ENCODE measurements at regions not wholly inside any gene's neighbourhood (a gene's known extent, or its start where the extent isn't known, plus 50 kb on each side); places are given as distances from the start of the nearest gene placed in this dataset.

DNA sequence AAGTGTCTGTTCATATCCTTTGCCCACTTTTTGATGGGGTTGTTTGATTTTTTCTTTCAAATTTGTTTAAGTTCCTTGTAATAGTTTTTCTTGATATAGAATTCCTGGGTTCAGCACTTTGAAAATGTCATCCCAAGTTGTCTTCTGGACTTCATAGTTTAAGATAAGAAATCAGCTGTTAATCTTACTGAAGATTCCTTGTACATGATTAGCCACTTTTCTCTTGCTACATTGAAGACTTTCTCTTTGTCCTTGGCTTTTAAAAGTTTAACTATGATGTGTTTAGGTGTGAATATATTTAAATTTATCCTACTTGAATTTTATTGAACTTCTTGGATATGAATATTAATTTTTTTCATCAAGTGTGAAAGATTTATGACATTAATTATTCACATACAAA is 387.2 kb upstream of the CWC22 start:
- no peak for DNase-seq
- no peaks in the 10 kb centered on the region for H3K27me3 Mint-ChIP-seq (ENCODE audit: insufficient read depth)
- no peak overlapping the region for H3K4me3 Mint-ChIP-seq
- peaks cover 32% of the 10 kb centered on the region for H3K9me3 Mint-ChIP-seq
- peaks cover 23% of the 10 kb centered on the region for H3K9me3 ChIP-seq (ENCODE audit: control insufficient read depth, low read length)
- no peaks in the 10 kb centered on the region for H3K36me3 Mint-ChIP-seq (ENCODE audit: low read depth)
- H3K4me3 ChIP-seq (ENCODE audit: low read length): no peak overlapping the region
- no peak overlapping the region for H3K9ac ChIP-seq (ENCODE audit: extremely low read depth, low read length, poor library complexity, severe bottlenecking)
- H3K36me3 ChIP-seq (ENCODE audit: control insufficient read depth, insufficient read depth, low read length): no peaks in the 10 kb centered on the region
- TF ChIP-seq, protein P1, sequence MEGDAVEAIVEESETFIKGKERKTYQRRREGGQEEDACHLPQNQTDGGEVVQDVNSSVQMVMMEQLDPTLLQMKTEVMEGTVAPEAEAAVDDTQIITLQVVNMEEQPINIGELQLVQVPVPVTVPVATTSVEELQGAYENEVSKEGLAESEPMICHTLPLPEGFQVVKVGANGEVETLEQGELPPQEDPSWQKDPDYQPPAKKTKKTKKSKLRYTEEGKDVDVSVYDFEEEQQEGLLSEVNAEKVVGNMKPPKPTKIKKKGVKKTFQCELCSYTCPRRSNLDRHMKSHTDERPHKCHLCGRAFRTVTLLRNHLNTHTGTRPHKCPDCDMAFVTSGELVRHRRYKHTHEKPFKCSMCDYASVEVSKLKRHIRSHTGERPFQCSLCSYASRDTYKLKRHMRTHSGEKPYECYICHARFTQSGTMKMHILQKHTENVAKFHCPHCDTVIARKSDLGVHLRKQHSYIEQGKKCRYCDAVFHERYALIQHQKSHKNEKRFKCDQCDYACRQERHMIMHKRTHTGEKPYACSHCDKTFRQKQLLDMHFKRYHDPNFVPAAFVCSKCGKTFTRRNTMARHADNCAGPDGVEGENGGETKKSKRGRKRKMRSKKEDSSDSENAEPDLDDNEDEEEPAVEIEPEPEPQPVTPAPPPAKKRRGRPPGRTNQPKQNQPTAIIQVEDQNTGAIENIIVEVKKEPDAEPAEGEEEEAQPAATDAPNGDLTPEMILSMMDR (conservative IDR thresholded peaks at IDR 0.05): no peak
- H3K27ac ChIP-seq (ENCODE audit: low read depth, low read length): no peak overlapping the region
- no peaks in the 10 kb centered on the region for H3K4me1 ChIP-seq (ENCODE audit: control insufficient read depth, insufficient read depth, low read length)
- no peak overlapping the region for H3K27ac Mint-ChIP-seq
- H3K27me3 ChIP-seq (ENCODE audit: control insufficient read depth, insufficient read depth, low read length, poor library complexity, severe bottlenecking): no peaks in the 10 kb centered on the region
- no peaks in the 10 kb centered on the region for H3K4me1 Mint-ChIP-seq

- Mint-ChIP-seq H3K4me3 (no peak overlapping the region), H3K4me1 (no peaks in the 10 kb centered on the region), H3K27me3 (ENCODE audit: insufficient read depth) (no peaks in the 10 kb centered on the region), H3K9me3 (peaks cover 2% of the 10 kb centered on the region), H3K36me3 (ENCODE audit: low read depth) (no peaks in the 10 kb centered on the region), H3K27ac (no peak overlapping the region)
- no peaks in the 10 kb centered on the region for H3K27me3 ChIP-seq (ENCODE audit: control insufficient read depth, insufficient read depth, low read length, poor library complexity, severe bottlenecking)
- TF ChIP-seq, protein P1 (conservative IDR thresholded peaks at IDR 0.05): no peak
- no CpG with 5 or more reads among the region's 2 CpGs for WGBS, 2 experiments (ENCODE audit: insufficient coverage in 1 of 2, insufficient read length in 1 of 2)
- no peak overlapping the region for H3K27ac ChIP-seq (ENCODE audit: low read depth, low read length)
- no peaks in the 10 kb centered on the region for H3K36me3 ChIP-seq (ENCODE audit: control insufficient read depth, insufficient read depth, low read length)
- H3K4me3 ChIP-seq (ENCODE audit: low read length): no peak overlapping the region
- H3K9ac ChIP-seq (ENCODE audit: extremely low read depth, low read length, poor library complexity, severe bottlenecking): no peak overlapping the region
- H3K9me3 ChIP-seq (ENCODE audit: control insufficient read depth, low read length): no peaks in the 10 kb centered on the region
- no peak for DNase-seq
- no peaks in the 10 kb centered on the region for H3K4me1 ChIP-seq (ENCODE audit: control insufficient read depth, insufficient read depth, low read length)
These were observed 378.6 kb upstream of the CWC22 start for GRCh38 chr2:180385601-180386201.

DNA sequence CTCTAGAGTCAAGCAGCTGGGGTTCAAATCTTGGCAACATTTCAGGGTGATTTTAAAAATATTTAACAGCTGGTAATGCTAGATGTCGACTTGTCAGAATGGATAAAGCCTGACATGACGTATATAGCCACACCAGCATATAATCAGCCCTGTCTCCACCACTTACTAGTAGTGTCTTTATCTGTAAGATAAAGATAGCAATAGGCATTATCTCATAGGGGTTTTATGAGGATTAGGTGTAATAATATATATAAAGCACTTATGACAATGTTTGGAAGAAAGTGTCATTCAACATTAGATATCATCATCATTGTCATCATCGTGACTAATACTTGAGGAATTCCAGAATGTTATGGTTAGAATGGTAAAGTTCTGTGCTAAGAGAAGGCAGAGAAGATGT is 369.0 kb upstream of the CWC22 start:
- H3K4me1 Mint-ChIP-seq: peaks cover 8% of the 10 kb centered on the region
- no peak overlapping the region for H3K27ac Mint-ChIP-seq
- no peaks in the 10 kb centered on the region for H3K9me3 ChIP-seq (ENCODE audit: control insufficient read depth, low read length)
- no peak overlapping the region for H3K4me3 ChIP-seq (ENCODE audit: low read length)
- DNase-seq: no peak
- H3K9me3 Mint-ChIP-seq: no peaks in the 10 kb centered on the region
- H3K27me3 ChIP-seq (ENCODE audit: control insufficient read depth, insufficient read depth, low read length, poor library complexity, severe bottlenecking): peaks cover 13% of the 10 kb centered on the region
- H3K36me3 Mint-ChIP-seq (ENCODE audit: low read depth): no peaks in the 10 kb centered on the region
- no peak overlapping the region for H3K27ac ChIP-seq (ENCODE audit: low read depth, low read length)
- TF ChIP-seq, protein P1 (conservative IDR thresholded peaks at IDR 0.05): no peak
- H3K27me3 Mint-ChIP-seq (ENCODE audit: insufficient read depth): peaks cover 4% of the 10 kb centered on the region
- H3K9ac ChIP-seq (ENCODE audit: extremely low read depth, low read length, poor library complexity, severe bottlenecking): no peak overlapping the region
- 63 to 100% methylated on average over 1 to 3 of the region's 3 CpGs for WGBS, 2 experiments (ENCODE audit: insufficient coverage in 1 of 2, insufficient read length in 1 of 2)
- H3K36me3 ChIP-seq (ENCODE audit: control insufficient read depth, insufficient read depth, low read length): no peaks in the 10 kb centered on the region
- no peak overlapping the region for H3K4me3 Mint-ChIP-seq
- peaks cover 3% of the 10 kb centered on the region for H3K4me1 ChIP-seq (ENCODE audit: control insufficient read depth, insufficient read depth, low read length)
